Fibroblast of upper back skin (primary cell): ENCODE measurements at regions not wholly inside any gene's neighbourhood (a gene's known extent, or its start where the extent isn't known, plus 50 kb on each side); places are given as distances from the start of the nearest gene placed in this dataset.

Experiments
- DNase-seq: peaks from one replicate; pipeline ENCODE4 v3.0.0-alpha.2; 2013

- DNase-seq = no peak
These were observed 230.1 kb downstream of the BARHL2 start for GRCh38 chr1:90486996-90487395.

GRCh38 chr1:90486134-90486824, 230.8 kb downstream of the BARHL2 start:
- no peak for DNase-seq

- no peak for DNase-seq
These were observed 236.7 kb downstream of the BARHL2 start for GRCh38 chr1:90480271-90480835.

DNA sequence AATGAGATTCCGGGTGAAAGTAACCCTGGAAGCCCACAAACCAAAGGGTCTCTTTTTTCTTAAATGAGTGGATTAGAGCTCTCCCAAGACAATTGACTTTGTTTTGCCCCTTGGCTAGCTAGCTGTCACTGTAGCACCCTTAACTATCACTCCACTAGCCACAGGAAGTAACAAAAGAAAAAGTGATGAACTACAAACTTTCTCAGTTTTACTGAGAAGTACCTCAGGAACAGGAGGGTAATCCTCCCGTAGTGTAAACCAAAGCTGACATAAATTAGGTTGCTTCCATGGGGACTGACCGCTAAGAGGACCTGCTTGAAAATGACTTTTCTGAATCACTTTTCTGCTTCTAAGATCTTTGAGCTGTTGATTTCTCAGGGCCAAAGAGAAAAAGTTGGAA, 240.1 kb downstream of the BARHL2 start:
- no peak for DNase-seq

GRCh38 chr1:90476411-90476810, 240.7 kb downstream of the BARHL2 start:
- no peak for DNase-seq

- no peak for DNase-seq
These were observed 241.5 kb downstream of the BARHL2 start for GRCh38 chr1:90475631-90476030.

GRCh38 chr1:90474731-90475130, 242.4 kb downstream of the BARHL2 start:
- DNase-seq = no peak

DNA sequence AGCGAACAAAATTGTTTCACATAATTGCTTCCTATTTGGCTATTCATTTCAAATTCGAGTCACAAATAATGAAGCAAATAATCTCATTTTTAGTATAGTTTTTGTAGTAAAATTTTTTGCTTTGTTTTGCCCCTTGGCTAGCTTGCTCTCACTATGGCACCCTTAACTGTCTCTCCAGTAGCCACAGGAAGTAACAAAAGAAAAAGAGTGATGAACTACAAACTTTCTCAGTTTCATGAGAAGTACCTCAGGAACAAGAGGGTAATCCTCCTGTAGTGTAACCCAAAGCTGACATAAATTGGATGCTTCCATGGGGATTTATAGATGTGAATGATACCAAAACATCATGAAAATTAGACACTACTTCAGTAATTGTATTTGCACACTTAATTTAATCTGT, 242.9 kb downstream of the BARHL2 start:
- no peak for DNase-seq

- no peak for DNase-seq
These were observed 244.3 kb downstream of the BARHL2 start for GRCh38 chr1:90472775-90473174.

DNA sequence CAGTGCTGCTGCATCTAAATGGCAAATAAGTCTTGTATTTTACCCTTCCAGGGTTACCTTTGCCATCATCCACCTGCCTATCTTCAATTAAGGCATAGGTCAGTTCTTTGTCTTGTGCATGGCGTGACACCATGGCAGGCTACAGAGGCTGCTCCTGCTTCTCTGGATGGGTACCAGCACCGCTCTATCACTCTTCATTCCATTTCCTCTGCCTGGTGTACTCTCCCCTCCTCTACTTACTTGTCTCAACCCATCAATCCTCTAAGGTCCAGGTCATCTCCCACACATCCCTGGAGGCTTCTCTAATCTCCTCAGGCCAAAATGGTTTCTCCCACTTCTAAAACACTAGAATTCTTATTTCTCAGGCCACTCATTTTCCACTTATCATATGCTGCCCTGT, 257.5 kb downstream of the BARHL2 start:
- no peak for DNase-seq

GRCh38 chr1:90457985-90458384, 259.1 kb downstream of the BARHL2 start:
- DNase-seq = no peak

- DNase-seq = no peak
These were observed 264.6 kb downstream of the BARHL2 start for GRCh38 chr1:90452491-90452890.

DNA sequence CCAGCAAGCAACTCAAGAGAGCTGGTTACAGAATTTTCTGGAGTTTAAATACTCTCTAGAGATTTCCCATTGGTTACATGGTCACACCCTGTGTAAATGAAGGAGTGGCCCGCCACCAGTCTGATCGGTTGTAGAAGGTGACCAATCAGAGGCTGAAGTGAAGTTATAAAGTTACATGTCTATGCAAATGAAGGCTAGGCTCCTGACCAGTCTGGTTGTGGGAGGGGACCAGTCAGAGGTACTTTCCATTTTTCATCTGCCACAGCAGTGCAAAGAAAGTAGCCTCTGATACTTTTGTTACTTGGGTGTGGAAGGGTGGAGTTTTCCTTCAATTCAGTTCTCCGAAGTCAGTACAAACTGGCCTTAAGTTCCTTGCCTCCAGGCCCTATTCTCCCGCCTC, 273.7 kb downstream of the BARHL2 start:
- DNase-seq = no peak

DNA sequence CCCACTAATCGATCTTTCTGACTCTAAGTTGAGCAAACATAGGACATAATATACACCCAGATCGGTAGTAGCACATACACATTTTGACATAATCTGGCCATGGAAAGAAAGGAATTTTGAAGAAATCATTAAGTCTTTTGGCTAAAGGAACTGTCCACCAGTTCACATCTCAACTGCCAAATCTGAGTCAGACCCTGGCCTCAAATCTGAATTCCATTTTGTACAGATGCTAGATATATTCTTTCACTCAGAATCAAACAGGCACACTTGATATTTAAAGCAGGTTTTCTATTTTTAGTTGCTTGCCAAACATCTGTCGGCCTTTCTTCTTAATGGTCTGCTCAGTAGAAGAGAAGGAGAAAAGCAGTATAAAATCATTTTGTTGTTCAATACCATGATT, 281.8 kb downstream of the BARHL2 start:
- no peak for DNase-seq

DNA sequence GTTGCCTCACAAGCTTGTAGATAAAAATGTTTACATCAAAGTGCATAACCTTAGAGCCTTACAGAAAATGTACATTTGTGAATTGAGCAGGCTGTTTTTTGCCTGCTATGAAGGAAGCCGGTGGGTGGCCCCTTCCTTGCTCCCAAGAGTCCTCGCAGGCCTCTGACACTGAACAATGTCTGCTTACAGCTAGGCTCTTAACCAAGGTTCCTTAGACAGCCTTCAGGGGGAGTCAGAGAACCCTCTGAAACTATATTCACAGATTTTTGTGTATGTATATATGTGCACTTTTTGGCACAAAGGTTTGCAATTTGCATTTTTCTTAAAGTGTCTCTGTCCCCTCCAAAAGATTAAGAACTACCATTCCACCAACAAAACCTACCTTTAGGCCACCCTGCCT, 282.6 kb downstream of the BARHL2 start:
- no peak for DNase-seq

DNA sequence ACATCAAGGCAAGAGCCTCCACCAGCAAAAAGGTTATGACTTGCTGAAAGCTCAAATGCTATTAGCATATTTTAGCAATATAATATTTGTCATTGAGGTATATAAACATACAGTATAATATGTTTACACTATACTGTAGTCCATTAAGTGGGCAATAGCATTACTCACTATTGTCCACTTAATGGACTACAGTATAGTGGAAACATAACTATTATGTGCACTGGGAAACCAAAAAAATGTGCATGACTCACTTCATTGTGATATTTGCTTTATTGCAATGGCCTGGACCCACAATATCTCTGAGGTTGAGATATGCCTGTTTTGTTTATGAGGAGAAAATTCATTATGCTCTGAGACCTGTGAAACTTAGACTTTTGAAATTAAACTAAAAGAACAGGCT, 300.0 kb downstream of the BARHL2 start:
- DNase-seq = no peak

GRCh38 chr1:90414201-90414600, 302.9 kb downstream of the BARHL2 start:
- DNase-seq = no peak

DNA sequence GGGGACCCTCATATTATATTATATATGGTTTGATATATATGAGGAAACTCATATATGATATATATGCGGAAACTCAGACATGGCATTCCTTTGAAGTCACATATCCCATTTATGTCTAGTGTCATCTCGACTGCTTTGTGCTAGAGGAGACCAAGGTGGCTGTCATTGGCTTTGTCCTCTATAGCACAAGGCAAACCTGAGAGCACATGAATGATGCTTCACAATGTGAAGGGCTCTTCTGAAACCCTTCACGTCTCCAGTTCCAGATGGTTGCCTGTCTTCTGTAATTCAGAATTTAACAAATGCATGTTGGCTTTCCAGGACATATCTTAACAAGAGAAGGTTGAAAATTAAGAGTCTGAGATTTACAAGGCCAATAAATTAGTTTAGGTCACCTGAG, 303.6 kb downstream of the BARHL2 start:
- no peak for DNase-seq

- no peak for DNase-seq
These were observed 304.5 kb downstream of the BARHL2 start for GRCh38 chr1:90412563-90412962.

DNA sequence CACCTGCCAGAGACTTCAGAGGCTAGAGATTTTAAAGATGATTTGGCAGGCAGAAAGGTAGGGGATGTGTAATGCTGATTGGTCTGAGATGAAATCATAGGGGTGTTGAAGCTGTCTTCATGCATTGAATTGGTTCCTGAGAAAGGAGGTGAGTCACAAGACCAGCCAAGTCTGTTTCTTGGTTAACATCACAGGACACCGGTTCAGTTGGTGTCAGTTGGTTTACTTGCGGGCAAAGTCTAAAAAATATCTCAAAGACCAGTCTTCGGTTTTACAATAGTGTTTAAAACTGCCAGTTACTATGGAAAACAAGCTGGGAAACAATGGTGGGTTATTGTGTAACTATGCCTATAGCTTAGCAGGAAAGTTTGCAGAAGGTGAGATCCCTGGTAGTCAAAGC, 305.9 kb downstream of the BARHL2 start:
- no peak for DNase-seq

GRCh38 chr1:90407737-90408136, 309.4 kb downstream of the BARHL2 start:
- DNase-seq = no peak

GRCh38 chr1:90405726-90406125, 311.4 kb downstream of the BARHL2 start:
- no peak for DNase-seq

GRCh38 chr1:90402893-90403849, 313.9 kb downstream of the BARHL2 start:
- DNase-seq = peak; percentile 98

DNA sequence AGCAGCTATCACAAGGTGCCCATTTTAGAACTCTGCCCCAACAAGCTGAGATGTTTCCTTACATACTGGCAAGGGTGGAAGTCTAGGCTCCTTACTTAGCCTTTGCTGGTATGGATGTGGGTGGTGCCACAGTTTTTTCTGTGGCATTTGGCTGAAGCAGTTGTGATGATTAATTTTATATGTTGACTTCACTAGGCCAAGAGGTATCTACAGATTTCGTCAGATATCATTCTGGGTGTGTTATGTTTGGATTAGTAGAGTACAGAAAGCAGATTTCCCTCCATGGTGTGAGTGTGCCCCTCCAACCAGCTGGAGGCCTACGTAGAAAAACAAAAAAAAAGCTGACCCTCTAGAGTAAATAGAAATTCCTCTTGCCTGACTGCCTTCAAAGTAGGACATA, 317.0 kb downstream of the BARHL2 start:
- DNase-seq = no peak
